H1 (cell line): ENCODE measurements at regions not wholly inside any gene's neighbourhood (a gene's known extent, or its start where the extent isn't known, plus 50 kb on each side); places are given as distances from the start of the nearest gene placed in this dataset.

Experiments
- CTCF ChIA-PET: fragments of 300-600 bp; sonication (Branson Sonifier 250); formaldehyde crosslinking; loops from one replicate; lab custom pipeline; 2021; ENCODE audit not compliant: partially characterized antibody; lab: Charles Lee
- POLR2A ChIA-PET: fragments of 300-600 bp; sonication (Branson Sonifier 250); formaldehyde crosslinking; loops from one replicate; lab custom pipeline; 2021; ENCODE audit warnings: inconsistent platforms; ENCODE audit not compliant: partially characterized antibody; lab: Charles Lee
- DNase-seq, 2 experiments: peaks; one replicate each; pipeline versions ENCODE4 v3.0.0 to v3.0.0-alpha.2; 2010 to 2022; ENCODE audit warnings: low spot score in 2 of 2, low read depth in 1 of 2, mixed read lengths in 1 of 2
- FAIRE-seq: peaks from 2 replicates; lab custom pipeline; 2011; peaks lifted over from hg19 to GRCh38; lab: Jason Lieb, UNC
- H2AFZ ChIP-seq: 2 replicates; pipeline ENCODE4 v1.8.1; 2012; ENCODE audit warnings: low read length, inconsistent platforms
- H2AK5ac ChIP-seq: 2 replicates; pipeline ENCODE4 v1.6.1; 2013; ENCODE audit warnings: low read depth, low read length
- H2BK120ac ChIP-seq: replicated peaks from 2 replicates; pipeline ENCODE3; 2013; ENCODE audit warnings: low read depth, low read length, inconsistent platforms
- H2BK12ac ChIP-seq: 2 replicates; pipeline ENCODE4 v1.6.1; 2013; ENCODE audit warnings: low read depth, low read length
- H2BK15ac ChIP-seq: 2 replicates; pipeline ENCODE4 v1.6.1; 2013; ENCODE audit warnings: low read length
- H2BK20ac ChIP-seq: 2 replicates; pipeline ENCODE4 v1.6.1; 2013; ENCODE audit warnings: low read length
- H2BK5ac ChIP-seq: 2 replicates; pipeline ENCODE4 v1.6.1; 2013; ENCODE audit warnings: low read depth, low read length
- H3K14ac ChIP-seq: 2 replicates; pipeline ENCODE4 v1.6.1; 2013; ENCODE audit warnings: inconsistent platforms; ENCODE audit not compliant: insufficient read length
- H3K18ac ChIP-seq: 2 replicates; pipeline ENCODE4 v1.6.1; 2013; ENCODE audit warnings: low read length; ENCODE audit errors: extremely low read depth
- H3K23ac ChIP-seq: 2 replicates; pipeline ENCODE4 v1.6.1; 2013; ENCODE audit warnings: inconsistent platforms; ENCODE audit not compliant: insufficient read length
- H3K23me2 ChIP-seq: 2 replicates; pipeline ENCODE4 v1.6.1; 2013; ENCODE audit warnings: low read depth, low read length
- H3K27ac ChIP-seq: 2 replicates; pipeline ENCODE4 v1.6.1; 2011; ENCODE audit warnings: low read depth, low read length, inconsistent platforms
- H3K27me3 ChIP-seq, 4 experiments: replicated peaks in 1 of 4; 1 replicate in 1 of 4; 2 replicates in 3 of 4; pipeline versions ENCODE4 v1.6.1 to v1.8.1; 2011 to 2013; ENCODE audit warnings: low read length in 3 of 4, mild to moderate bottlenecking in 3 of 4, inconsistent platforms in 2 of 4, mixed read lengths in 2 of 4, moderate library complexity in 1 of 4; ENCODE audit not compliant: control insufficient read depth in 3 of 4, insufficient read depth in 3 of 4; ENCODE audit errors: extremely low read depth in 1 of 4
- H3K36me3 ChIP-seq, 4 experiments: 2 replicates each; pipeline versions ENCODE4 v1.6.1 to v1.8.1; 2011 to 2013; ENCODE audit warnings: mild to moderate bottlenecking in 4 of 4, low read length in 3 of 4, moderate library complexity in 2 of 4, control low read depth in 1 of 4, inconsistent platforms in 1 of 4; ENCODE audit not compliant: insufficient read depth in 4 of 4, control insufficient read depth in 2 of 4
- H3K4ac ChIP-seq: replicated peaks from 2 replicates; pipeline ENCODE3; 2013; ENCODE audit warnings: low read length, low read depth, mixed read lengths, inconsistent platforms; ENCODE audit not compliant: insufficient read length
- H3K4me1 ChIP-seq, 4 experiments: replicated peaks in 1 of 4; 1 replicate in 1 of 4; 2 replicates in 3 of 4; pipeline versions ENCODE4 v1.6.1 to v1.8.1; 2011 to 2013; ENCODE audit warnings: low read length in 3 of 4, inconsistent platforms in 2 of 4, mixed read lengths in 1 of 4; ENCODE audit not compliant: insufficient read depth in 4 of 4, control insufficient read depth in 3 of 4
- H3K4me2 ChIP-seq, 2 experiments: 2 replicates each; pipeline versions ENCODE4 v1.6.1 to v1.8.1; 2011 to 2013; ENCODE audit warnings: low read depth in 2 of 2, low read length in 2 of 2, control low read depth in 1 of 2, inconsistent platforms in 1 of 2, mild to moderate bottlenecking in 1 of 2; ENCODE audit not compliant: insufficient read depth in 1 of 2
- H3K4me3 ChIP-seq, 4 experiments: fragments of 200-600, 300-600 bp in 1 of 4; sonication (generic), shearing (Covaris generic), sonication (Bioruptor Twin) in 1 of 4; 2 replicates each; pipeline versions ENCODE4 v1.5.1 to v1.8.1; 2011 to 2016; ENCODE audit warnings: low read length in 4 of 4, low read depth in 3 of 4, control low read depth in 2 of 4, inconsistent platforms in 2 of 4, mild to moderate bottlenecking in 2 of 4, mixed read lengths in 1 of 4, moderate library complexity in 1 of 4; ENCODE audit not compliant: insufficient read depth in 2 of 4; ENCODE audit errors: extremely low read depth in 1 of 4
- H3K56ac ChIP-seq: replicated peaks from 2 replicates; pipeline ENCODE3; 2013; ENCODE audit warnings: low read depth, mild to moderate bottlenecking, mixed read lengths, low read length, inconsistent platforms; ENCODE audit not compliant: insufficient read length
- H3K79me1 ChIP-seq: 2 replicates; pipeline ENCODE4 v1.6.1; 2013; ENCODE audit warnings: low read depth, low read length, control low read depth
- H3K79me2 ChIP-seq, 2 experiments: 2 replicates each; pipeline versions ENCODE4 v1.6.1 to v1.8.1; 2012 to 2013; ENCODE audit warnings: low read length in 2 of 2, mild to moderate bottlenecking in 2 of 2, inconsistent platforms in 1 of 2; ENCODE audit not compliant: insufficient read depth in 2 of 2, control insufficient read depth in 1 of 2
- H3K9ac ChIP-seq, 4 experiments: replicated peaks in 1 of 4; 1 replicate in 1 of 4; 2 replicates in 3 of 4; pipeline versions ENCODE4 v1.6.1 to v1.8.1; 2011 to 2013; ENCODE audit warnings: low read depth in 3 of 4, low read length in 3 of 4, control low read depth in 2 of 4, mild to moderate bottlenecking in 2 of 4, moderate library complexity in 2 of 4, inconsistent platforms in 1 of 4; ENCODE audit errors: extremely low read depth in 1 of 4
- H3K9me3 ChIP-seq, 2 experiments: 2 replicates each; pipeline versions ENCODE4 v1.6.1 to v1.8.1; 2012 to 2013; ENCODE audit warnings: mild to moderate bottlenecking in 2 of 2, moderate library complexity in 2 of 2, control low read depth in 1 of 2, inconsistent platforms in 1 of 2, low read depth in 1 of 2, low read length in 1 of 2, mixed read lengths in 1 of 2; ENCODE audit not compliant: insufficient read depth in 2 of 2
- H4K20me1 ChIP-seq, 2 experiments: replicated peaks in 1 of 2; 2 replicates each; pipeline versions ENCODE3 to v1.8.1; 2011 to 2013; ENCODE audit warnings: inconsistent platforms in 2 of 2, low read length in 2 of 2, mild to moderate bottlenecking in 1 of 2; ENCODE audit not compliant: insufficient read depth in 2 of 2, control insufficient read depth in 1 of 2
- H4K5ac ChIP-seq: 2 replicates; pipeline ENCODE4 v1.6.1; 2013; ENCODE audit warnings: low read length, low read depth, mixed read lengths, inconsistent platforms; ENCODE audit not compliant: insufficient read length
- H4K8ac ChIP-seq: 2 replicates; pipeline ENCODE4 v1.8.0; 2013; ENCODE audit warnings: mild to moderate bottlenecking, moderate library complexity, low read length, inconsistent platforms; ENCODE audit not compliant: insufficient read depth; ENCODE audit errors: extremely low read depth
- H4K91ac ChIP-seq: replicated peaks from 2 replicates; pipeline ENCODE3; 2013; ENCODE audit warnings: low read length, mixed read lengths, inconsistent platforms; ENCODE audit not compliant: insufficient read length
- BRCA1 ChIP-seq: IDR thresholded peaks from 2 replicates; pipeline ENCODE4 v1.6.1; 2012; ENCODE audit warnings: low read depth, low read length, improper control_type of control experiment
- GTF2F1 ChIP-seq: IDR thresholded peaks from 2 replicates; pipeline ENCODE4 v1.6.1; 2012; ENCODE audit warnings: low read depth, low read length, improper control_type of control experiment, borderline replicate concordance
- KDM5A ChIP-seq: fragments of 200-600 bp; IDR thresholded peaks from 2 replicates; pipeline ENCODE4 v1.7.1; 2012; ENCODE audit warnings: mild to moderate bottlenecking, low read length, inconsistent platforms, mixed read lengths
- MAFK ChIP-seq: IDR thresholded peaks from 2 replicates; pipeline ENCODE4 v1.6.1; 2012; ENCODE audit warnings: low read depth, mild to moderate bottlenecking, improper control_type of control experiment, low read length
- NRF1 ChIP-seq: IDR thresholded peaks from 2 replicates; pipeline ENCODE4 v1.6.1; 2011; ENCODE audit warnings: mild to moderate bottlenecking, low read depth, low read length, improper control_type of control experiment
- RAD21 ChIP-seq, 2 experiments: IDR thresholded peaks in 1 of 2; conservative IDR thresholded peaks in 1 of 2; 2 replicates each; pipeline ENCODE4 v1.6.1; 2011; ENCODE audit warnings: low read depth in 2 of 2, low read length in 2 of 2, improper control_type of control experiment in 1 of 2, inconsistent platforms in 1 of 2, mild to moderate bottlenecking in 1 of 2, moderate library complexity in 1 of 2
- SP1 ChIP-seq: IDR thresholded peaks from 2 replicates; pipeline ENCODE4 v1.6.1; 2011; ENCODE audit warnings: low read depth, low read length
- TBP ChIP-seq: IDR thresholded peaks from 2 replicates; pipeline ENCODE4 v1.6.1; 2011; ENCODE audit warnings: low read depth, low read length, improper control_type of control experiment
- USF2 ChIP-seq: IDR thresholded peaks from 2 replicates; pipeline ENCODE4 v1.6.1; 2011; ENCODE audit warnings: low read length, improper control_type of control experiment
- ZNF274 ChIP-seq: IDR thresholded peaks from 2 replicates; pipeline ENCODE4 v1.7.0; 2012; ENCODE audit warnings: low read length, borderline replicate concordance; ENCODE audit errors: extremely low read depth
- WGBS, 2 experiments: shearing (Covaris generic) in 1 of 2; methylation state at CpG; one replicate each; pipeline versions ENCODE4 v1.1.6 to v1.1.7; 2013 to 2015; ENCODE audit warnings: low lambda C conversion rate in 2 of 2, mixed read lengths in 2 of 2, inconsistent platforms in 1 of 2, low coverage in 1 of 2, missing lambda C conversion rate in 1 of 2; ENCODE audit not compliant: insufficient replicate concordance in 2 of 2, insufficient coverage in 1 of 2, insufficient read length in 1 of 2; ENCODE audit errors: extremely low coverage in 1 of 2, missing lambda C conversion rate in 1 of 2; 5-methylcytosine and 5-hydroxymethylcytosine counted together
- TF ChIP-seq, protein P1 (sequence below): IDR thresholded peaks from 2 replicates; pipeline ENCODE4 v1.6.1; 2012; ENCODE audit warnings: inconsistent platforms

GRCh38 chrX:128106630-128107029 lies 54.4 kb upstream of the ACTRT1 start:
- Histone ChIP-seq H3K18ac (no peak overlapping the region), H2BK120ac (no peak overlapping the region), H2AK5ac (no peak overlapping the region), H4K91ac (no peak overlapping the region), H2AFZ (no peak overlapping the region), H3K9ac (no peak overlapping the region), H3K4ac (no peak overlapping the region), H4K5ac (no peak overlapping the region), H3K4me3 (no peak overlapping the region), H2BK20ac (no peak overlapping the region), H4K20me1 (no peaks in the 10 kb centered on the region), H2BK5ac (no peak overlapping the region), H2BK15ac (no peak overlapping the region), H3K56ac (no peak overlapping the region), H3K27me3 (no peaks in the 10 kb centered on the region), H4K8ac (no peak overlapping the region), H3K23me2 (no peaks in the 10 kb centered on the region), H3K27ac (no peak overlapping the region), H3K79me1 (no peaks in the 10 kb centered on the region), H3K23ac (no peak overlapping the region), H3K14ac (no peak overlapping the region), H3K9me3 (no peaks in the 10 kb centered on the region), H3K4me1 (no peaks in the 10 kb centered on the region), H3K4me2 (no peak overlapping the region), H2BK12ac (no peak overlapping the region), H3K36me3 (no peaks in the 10 kb centered on the region), H3K79me2 (no peaks in the 10 kb centered on the region)
- peak; percentile 71 for FAIRE-seq
- WGBS, 2 experiments: 11% methylated on average over 1 of the region's 1 CpG; no CpG with 5 or more reads in 1 of the 2 experiments
- POLR2A ChIA-PET: no interaction called here
- CTCF ChIA-PET: interaction anchor here (0.8 to 1.4 kb wide), 6 partner anchors 77 to 869 kb away, joined by 3 to 5 read pairs (median 4); no protein-coding TSS in a partner anchor
- DNase-seq: no peak
- TF ChIP-seq RAD21 (IDR thresholded peaks at IDR 0.05 in 1 of 2, conservative IDR thresholded peaks at IDR 0.05 in 1 of 2; ENCODE audit: low read depth in 2 of 2, low read length in 2 of 2): peak; percentile 75 to 81
- TF ChIP-seq MAFK: no peak
- no peak for TF ChIP-seq ZNF274
- no peak for TF ChIP-seq SP1
- no peak for TF ChIP-seq TBP
- TF ChIP-seq, protein P1, sequence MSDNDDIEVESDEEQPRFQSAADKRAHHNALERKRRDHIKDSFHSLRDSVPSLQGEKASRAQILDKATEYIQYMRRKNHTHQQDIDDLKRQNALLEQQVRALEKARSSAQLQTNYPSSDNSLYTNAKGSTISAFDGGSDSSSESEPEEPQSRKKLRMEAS: no peak
- TF ChIP-seq BRCA1: no peak
- TF ChIP-seq NRF1: no peak
- TF ChIP-seq USF2: no peak
- TF ChIP-seq KDM5A: no peak
- no peak for TF ChIP-seq GTF2F1
